Type B pancreatic cell (in vitro differentiated cells): ENCODE measurements at regions not wholly inside any gene's neighbourhood (a gene's known extent, or its start where the extent isn't known, plus 50 kb on each side); places are given as distances from the start of the nearest gene placed in this dataset.
"Not testable (repeated sequence)": the region's sequence is repeated elsewhere in the genome, so short reads cannot be mapped to it uniquely, and the experiment has no call there.

Source experiments
- DNase-seq: peaks from one replicate; pipeline ENCODE4 v3.0.0; 2021; ENCODE audit warnings: mixed read lengths; ENCODE audit not compliant: unreplicated experiment; ENCODE audit errors: extremely low spot score
- H3K27ac Mint-ChIP-seq: 2 replicates; pipeline ENCODE4 v1.8.0; 2021; ENCODE audit warnings: mild to moderate bottlenecking, mixed read lengths
- H3K27me3 Mint-ChIP-seq: 2 replicates; pipeline ENCODE4 v1.8.0; 2021; ENCODE audit warnings: mixed read lengths
- H3K36me3 Mint-ChIP-seq: 2 replicates; pipeline ENCODE4 v1.8.0; 2021; ENCODE audit warnings: mixed read lengths
- H3K4me1 Mint-ChIP-seq: one replicate; pipeline ENCODE4 v1.8.0; 2021; ENCODE audit warnings: mixed read lengths; ENCODE audit not compliant: unreplicated experiment
- H3K4me3 Mint-ChIP-seq: 2 replicates; pipeline ENCODE4 v1.8.0; 2021; ENCODE audit warnings: mild to moderate bottlenecking, mixed read lengths
- H3K9me3 Mint-ChIP-seq: 2 replicates; pipeline ENCODE4 v1.8.0; 2021; ENCODE audit warnings: mixed read lengths
- CTCF ChIP-seq: fragments of 200-600 bp; sonication (generic); conservative IDR thresholded peaks from 2 replicates; pipeline ENCODE4 v1.5.0; 2021; ENCODE audit warnings: antibody characterized with exemption, mild to moderate bottlenecking

GRCh38 chrX:23458957-23459356 is 124.3 kb downstream of the PTCHD1 start:
- not testable (repeated sequence) for DNase-seq, H3K4me1 Mint-ChIP-seq, H3K27me3 Mint-ChIP-seq, H3K36me3 Mint-ChIP-seq, H3K4me3 Mint-ChIP-seq, H3K27ac Mint-ChIP-seq, H3K9me3 Mint-ChIP-seq

GRCh38 chrX:23465105-23465791 is 130.6 kb downstream of the PTCHD1 start:
- Mint-ChIP-seq H3K4me1 (no peaks in the 10 kb centered on the region), H3K9me3 (peaks cover 8% of the 10 kb centered on the region), H3K27ac (no peak overlapping the region), H3K27me3 (no peaks in the 10 kb centered on the region), H3K36me3 (no peaks in the 10 kb centered on the region), H3K4me3 (no peak overlapping the region)
- TF ChIP-seq CTCF: no peak
- no peak for DNase-seq

- TF ChIP-seq CTCF: no peak
- peaks cover 13% of the 10 kb centered on the region for H3K9me3 Mint-ChIP-seq
- H3K27ac Mint-ChIP-seq: no peak overlapping the region
- no peaks in the 10 kb centered on the region for H3K27me3 Mint-ChIP-seq
- no peaks in the 10 kb centered on the region for H3K4me1 Mint-ChIP-seq
- no peak for DNase-seq
- H3K4me3 Mint-ChIP-seq: no peak overlapping the region
- H3K36me3 Mint-ChIP-seq: no peaks in the 10 kb centered on the region
These were observed 131.3 kb downstream of the PTCHD1 start for GRCh38 chrX:23465985-23466384.

GRCh38 chrX:23478056-23478455 is 143.4 kb downstream of the PTCHD1 start:
- Mint-ChIP-seq H3K27me3 (no peaks in the 10 kb centered on the region), H3K36me3 (peaks cover 3% of the 10 kb centered on the region), H3K9me3 (peaks cover 14% of the 10 kb centered on the region), H3K4me3 (no peak overlapping the region), H3K4me1 (no peaks in the 10 kb centered on the region), H3K27ac (no peak overlapping the region)
- no peak for DNase-seq
- no peak for TF ChIP-seq CTCF

- Mint-ChIP-seq H3K4me1 (no peaks in the 10 kb centered on the region), H3K27me3 (no peaks in the 10 kb centered on the region), H3K27ac (no peak overlapping the region), H3K9me3 (peaks cover 14% of the 10 kb centered on the region), H3K4me3 (no peak overlapping the region), H3K36me3 (peaks cover 3% of the 10 kb centered on the region)
- no peak for DNase-seq
- no peak for TF ChIP-seq CTCF
These were observed 143.9 kb downstream of the PTCHD1 start for GRCh38 chrX:23478561-23478960.

- H3K27me3 Mint-ChIP-seq: no peaks in the 10 kb centered on the region
- peaks cover 4% of the 10 kb centered on the region for H3K9me3 Mint-ChIP-seq
- DNase-seq: no peak
- H3K4me3 Mint-ChIP-seq: no peak overlapping the region
- H3K4me1 Mint-ChIP-seq: no peaks in the 10 kb centered on the region
- peaks cover 3% of the 10 kb centered on the region for H3K36me3 Mint-ChIP-seq
- no peak overlapping the region for H3K27ac Mint-ChIP-seq
- TF ChIP-seq CTCF: no peak
These were observed 147.9 kb downstream of the PTCHD1 start for GRCh38 chrX:23482561-23482960.
